Endodermal cell (in vitro differentiated cells): ENCODE measurements at regions not wholly inside any gene's neighbourhood (a gene's known extent, or its start where the extent isn't known, plus 50 kb on each side); places are given as distances from the start of the nearest gene placed in this dataset.

ENCODE experiments used
- DNase-seq: peaks from one replicate; pipeline ENCODE4 v3.0.0-alpha.2; 2017
- H3K27ac ChIP-seq: 2 replicates; pipeline ENCODE4 v1.5.1; 2013; ENCODE audit warnings: mild to moderate bottlenecking, low read depth, low read length, moderate library complexity
- H3K27me3 ChIP-seq: 2 replicates; pipeline ENCODE4 v1.6.1; 2013; ENCODE audit warnings: mild to moderate bottlenecking, low read length, moderate library complexity; ENCODE audit not compliant: insufficient read depth, control insufficient read depth, poor library complexity, severe bottlenecking
- H3K36me3 ChIP-seq: 2 replicates; pipeline ENCODE4 v1.7.0; 2013; ENCODE audit warnings: mild to moderate bottlenecking, low read length, moderate library complexity; ENCODE audit not compliant: control insufficient read depth, insufficient read depth
- H3K4me1 ChIP-seq: one replicate; pipeline ENCODE4 v1.7.0; 2013; ENCODE audit warnings: low read length; ENCODE audit not compliant: control insufficient read depth, insufficient read depth
- H3K4me3 ChIP-seq: 2 replicates; pipeline ENCODE4 v1.5.1; 2013; ENCODE audit warnings: mild to moderate bottlenecking, low read length, moderate library complexity
- H3K9ac ChIP-seq: 2 replicates; pipeline ENCODE4 v1.6.1; 2013; ENCODE audit warnings: mild to moderate bottlenecking, low read length, moderate library complexity; ENCODE audit not compliant: poor library complexity, severe bottlenecking; ENCODE audit errors: extremely low read depth
- H3K9me3 ChIP-seq: 2 replicates; pipeline ENCODE4 v1.6.1; 2013; ENCODE audit warnings: mild to moderate bottlenecking, low read length, moderate library complexity; ENCODE audit not compliant: control insufficient read depth
- H3K27ac Mint-ChIP-seq: 2 replicates; pipeline ENCODE4 v1.8.0; 2020; ENCODE audit warnings: mixed read lengths
- H3K27me3 Mint-ChIP-seq: 2 replicates; pipeline ENCODE4 v1.8.0; 2021; ENCODE audit warnings: mild to moderate bottlenecking, mixed read lengths; ENCODE audit not compliant: insufficient read depth
- H3K36me3 Mint-ChIP-seq: 2 replicates; pipeline ENCODE4 v1.8.0; 2020; ENCODE audit warnings: low read depth, mixed read lengths
- H3K4me1 Mint-ChIP-seq: 2 replicates; pipeline ENCODE4 v1.8.0; 2020; ENCODE audit warnings: mixed read lengths
- H3K4me3 Mint-ChIP-seq: 2 replicates; pipeline ENCODE4 v1.8.0; 2020; ENCODE audit warnings: mild to moderate bottlenecking, moderate library complexity, mixed read lengths
- H3K9me3 Mint-ChIP-seq: 2 replicates; pipeline ENCODE4 v1.8.0; 2020; ENCODE audit warnings: mild to moderate bottlenecking, mixed read lengths
- WGBS, 2 experiments: methylation state at CpG; one replicate each; pipeline versions ENCODE4 v1.1.5 to v1.1.7; 2013; ENCODE audit warnings: missing lambda C conversion rate in 2 of 2, mixed read lengths in 1 of 2; ENCODE audit not compliant: insufficient coverage in 1 of 2, insufficient read length in 1 of 2; 5-methylcytosine and 5-hydroxymethylcytosine counted together
- TF ChIP-seq, protein P1 (sequence below): fragments of 200-600 bp; sonication (generic); conservative IDR thresholded peaks from 2 replicates; pipeline ENCODE4 v1.5.0; 2021; ENCODE audit warnings: antibody characterized with exemption, mild to moderate bottlenecking

DNA sequence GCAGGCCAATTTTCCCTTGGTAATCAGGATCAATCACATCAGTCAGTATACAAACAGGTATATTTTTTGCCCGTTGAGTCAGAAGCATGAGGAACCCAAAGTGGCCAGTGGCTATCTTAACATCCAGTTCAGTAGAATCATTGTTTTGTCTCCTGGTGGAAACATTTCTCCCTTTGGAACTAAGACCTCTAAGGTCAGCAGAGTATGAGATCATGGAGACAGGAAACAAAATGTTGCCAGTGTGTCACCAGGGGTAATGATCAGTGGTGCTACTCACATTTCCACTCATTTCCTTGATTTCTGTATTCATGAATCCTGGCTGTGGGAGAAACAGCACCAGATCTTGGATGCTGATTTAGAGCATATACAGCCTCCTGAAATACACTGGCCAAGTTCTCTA, 553.0 kb downstream of the CSNK1G3 start:
- Histone ChIP-seq H3K4me3 (no peak overlapping the region), H3K4me1 (no peaks in the 10 kb centered on the region), H3K36me3 (no peaks in the 10 kb centered on the region), H3K9ac (no peak overlapping the region), H3K27ac (no peak overlapping the region), H3K9me3 (peaks cover 12% of the 10 kb centered on the region), H3K27me3 (no peaks in the 10 kb centered on the region)
- no peaks in the 10 kb centered on the region for H3K27me3 Mint-ChIP-seq
- TF ChIP-seq, protein P1, sequence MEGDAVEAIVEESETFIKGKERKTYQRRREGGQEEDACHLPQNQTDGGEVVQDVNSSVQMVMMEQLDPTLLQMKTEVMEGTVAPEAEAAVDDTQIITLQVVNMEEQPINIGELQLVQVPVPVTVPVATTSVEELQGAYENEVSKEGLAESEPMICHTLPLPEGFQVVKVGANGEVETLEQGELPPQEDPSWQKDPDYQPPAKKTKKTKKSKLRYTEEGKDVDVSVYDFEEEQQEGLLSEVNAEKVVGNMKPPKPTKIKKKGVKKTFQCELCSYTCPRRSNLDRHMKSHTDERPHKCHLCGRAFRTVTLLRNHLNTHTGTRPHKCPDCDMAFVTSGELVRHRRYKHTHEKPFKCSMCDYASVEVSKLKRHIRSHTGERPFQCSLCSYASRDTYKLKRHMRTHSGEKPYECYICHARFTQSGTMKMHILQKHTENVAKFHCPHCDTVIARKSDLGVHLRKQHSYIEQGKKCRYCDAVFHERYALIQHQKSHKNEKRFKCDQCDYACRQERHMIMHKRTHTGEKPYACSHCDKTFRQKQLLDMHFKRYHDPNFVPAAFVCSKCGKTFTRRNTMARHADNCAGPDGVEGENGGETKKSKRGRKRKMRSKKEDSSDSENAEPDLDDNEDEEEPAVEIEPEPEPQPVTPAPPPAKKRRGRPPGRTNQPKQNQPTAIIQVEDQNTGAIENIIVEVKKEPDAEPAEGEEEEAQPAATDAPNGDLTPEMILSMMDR, result no peak
- WGBS, 2 experiments, result 94 to 100% methylated on average over 1 of the region's 1 CpG
- H3K4me3 Mint-ChIP-seq, result no peak overlapping the region
- peaks cover 5% of the 10 kb centered on the region for H3K9me3 Mint-ChIP-seq
- no peak for DNase-seq
- peaks cover 3% of the 10 kb centered on the region for H3K4me1 Mint-ChIP-seq
- no peaks in the 10 kb centered on the region for H3K36me3 Mint-ChIP-seq
- H3K27ac Mint-ChIP-seq, result no peak overlapping the region

DNA sequence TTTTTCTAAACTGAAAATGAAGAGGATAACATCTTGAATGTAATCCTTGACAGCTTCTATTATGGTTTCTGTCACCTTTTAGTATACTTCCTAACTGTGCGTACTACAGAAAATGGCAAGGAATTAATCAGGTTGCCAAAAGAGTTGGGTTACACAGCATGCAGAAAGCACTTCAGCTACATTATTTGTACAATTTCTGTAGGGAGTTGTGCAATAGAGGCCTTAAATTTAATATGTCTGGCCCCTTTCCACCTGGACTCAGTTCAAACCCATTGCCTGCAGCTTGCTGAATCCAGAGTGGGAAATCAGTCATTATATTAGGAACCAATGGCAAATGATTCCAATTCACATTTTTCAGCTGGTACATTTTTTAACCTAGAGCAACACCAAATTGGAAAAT, 549.7 kb downstream of the CSNK1G3 start:
- 82 to 94% methylated on average over 1 of the region's 1 CpG for WGBS, 2 experiments
- peaks cover 12% of the 10 kb centered on the region for H3K9me3 ChIP-seq
- no peak for DNase-seq
- Mint-ChIP-seq H3K36me3 (no peaks in the 10 kb centered on the region), H3K4me3 (no peak overlapping the region), H3K4me1 (peaks cover 6% of the 10 kb centered on the region), H3K9me3 (peaks cover 5% of the 10 kb centered on the region), H3K27me3 (no peaks in the 10 kb centered on the region), H3K27ac (no peak overlapping the region)
- H3K27me3 ChIP-seq, result no peaks in the 10 kb centered on the region
- no peak overlapping the region for H3K9ac ChIP-seq
- peaks cover 2% of the 10 kb centered on the region for H3K4me1 ChIP-seq
- TF ChIP-seq, protein P1, result no peak
- H3K36me3 ChIP-seq, result no peaks in the 10 kb centered on the region
- no peak overlapping the region for H3K4me3 ChIP-seq
- no peak overlapping the region for H3K27ac ChIP-seq

DNA sequence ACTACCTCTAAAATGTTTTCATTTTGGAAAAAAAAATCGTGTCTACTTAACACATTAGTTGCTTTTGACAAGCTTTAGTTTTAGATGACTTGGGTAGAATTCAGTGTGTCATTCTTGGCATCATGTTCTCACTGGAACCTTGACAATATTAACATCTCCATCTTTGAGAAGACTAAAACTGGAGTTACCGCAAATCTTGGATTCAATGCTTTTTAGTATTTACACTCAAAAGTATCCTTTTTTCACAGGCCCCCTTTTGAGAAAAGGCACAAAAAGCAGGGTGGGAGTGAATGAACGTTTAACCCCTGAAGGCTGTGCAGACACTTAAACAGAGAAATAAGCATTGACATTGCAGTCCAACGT, 549.1 kb downstream of the CSNK1G3 start:
- TF ChIP-seq, protein P1, result no peak
- no peak for DNase-seq
- Mint-ChIP-seq H3K27ac (no peak overlapping the region), H3K36me3 (no peaks in the 10 kb centered on the region), H3K4me1 (peaks cover 6% of the 10 kb centered on the region), H3K9me3 (peaks cover 5% of the 10 kb centered on the region), H3K27me3 (no peaks in the 10 kb centered on the region), H3K4me3 (no peak overlapping the region)
- no peak overlapping the region for H3K27ac ChIP-seq
- no peaks in the 10 kb centered on the region for H3K27me3 ChIP-seq
- peaks cover 12% of the 10 kb centered on the region for H3K9me3 ChIP-seq
- no peak overlapping the region for H3K4me3 ChIP-seq
- 86 to 88% methylated on average over 1 to 4 of the region's 4 CpGs for WGBS, 2 experiments
- no peak overlapping the region for H3K9ac ChIP-seq
- H3K36me3 ChIP-seq, result no peaks in the 10 kb centered on the region
- peaks cover 2% of the 10 kb centered on the region for H3K4me1 ChIP-seq
